Liver (tissue), 7 donors: ENCODE measurements at regions not wholly inside any gene's neighbourhood (a gene's known extent, or its start where the extent isn't known, plus 50 kb on each side); places are given as distances from the start of the nearest gene placed in this dataset.

Experiments
- DNase-seq: peaks from one replicate; pipeline ENCODE4 v3.0.0-alpha.2; 2017; ENCODE audit warnings: low spot score
- H3K27ac ChIP-seq, 2 donors: one replicate each; pipeline ENCODE4 v1.7.0; 2013; ENCODE audit warnings: inconsistent platforms in 2 of 2, low read length in 2 of 2, control low read depth in 1 of 2, low read depth in 1 of 2, mild to moderate bottlenecking in 1 of 2
- H3K27me3 ChIP-seq, 4 donors: one replicate each; pipeline versions ENCODE4 v1.6.1 to v1.7.0; 2013; ENCODE audit warnings: low read length in 3 of 4, inconsistent platforms in 1 of 4, mild to moderate bottlenecking in 1 of 4, moderate library complexity in 1 of 4; ENCODE audit not compliant: control insufficient read depth in 4 of 4, insufficient read depth in 4 of 4
- H3K36me3 ChIP-seq, 4 donors: one replicate each; pipeline versions ENCODE4 v1.6.1 to v1.7.0; 2013; ENCODE audit warnings: low read length in 3 of 4, mild to moderate bottlenecking in 3 of 4, low read depth in 1 of 4, moderate library complexity in 1 of 4; ENCODE audit not compliant: control insufficient read depth in 4 of 4, insufficient read depth in 3 of 4
- H3K4me1 ChIP-seq, 4 donors: one replicate each; pipeline versions ENCODE4 v1.6.1 to v1.7.0; 2013; ENCODE audit warnings: low read length in 3 of 4, mild to moderate bottlenecking in 3 of 4, moderate library complexity in 1 of 4; ENCODE audit not compliant: control insufficient read depth in 4 of 4, insufficient read depth in 4 of 4
- H3K4me3 ChIP-seq, 3 donors: one replicate each; pipeline versions ENCODE4 v1.6.1 to v1.7.0; 2013; ENCODE audit warnings: low read length in 3 of 3, control low read depth in 1 of 3, low read depth in 1 of 3, mild to moderate bottlenecking in 1 of 3
- H3K9ac ChIP-seq, 2 donors: one replicate each; pipeline ENCODE4 v1.7.0; 2013; ENCODE audit warnings: low read length in 2 of 2, mild to moderate bottlenecking in 2 of 2, moderate library complexity in 2 of 2, control low read depth in 1 of 2, low read depth in 1 of 2
- H3K9me3 ChIP-seq, 4 donors: one replicate each; pipeline versions ENCODE4 v1.6.1 to v1.7.0; 2013; ENCODE audit warnings: low read length in 3 of 4; ENCODE audit not compliant: control insufficient read depth in 4 of 4
- ATF3 ChIP-seq: IDR thresholded peaks from 2 replicates; pipeline ENCODE4 v1.6.1; 2016; ENCODE audit warnings: antibody characterized with exemption
- EGR1 ChIP-seq, 2 donors: IDR thresholded peaks; 2 replicates each; pipeline ENCODE4 v1.6.1; 2016 to 2018; ENCODE audit warnings: antibody characterized with exemption in 2 of 2, low read depth in 2 of 2
- FOXA1 ChIP-seq: IDR thresholded peaks from 2 replicates; pipeline ENCODE4 v1.6.1; 2016; ENCODE audit warnings: antibody characterized with exemption
- GABPA ChIP-seq, 2 donors: IDR thresholded peaks in 1 of 2; conservative IDR thresholded peaks in 1 of 2; 2 replicates each; pipeline ENCODE4 v1.6.1; 2016; ENCODE audit warnings: antibody characterized with exemption in 2 of 2, mild to moderate bottlenecking in 1 of 2, moderate library complexity in 1 of 2
- HNF4G ChIP-seq: IDR thresholded peaks from 2 replicates; pipeline ENCODE4 v1.6.1; 2016; ENCODE audit warnings: antibody characterized with exemption
- JUND ChIP-seq, 2 donors: IDR thresholded peaks; 2 replicates each; pipeline ENCODE4 v1.6.1; 2016; ENCODE audit warnings: antibody characterized with exemption in 2 of 2
- RAD21 ChIP-seq, 2 donors: IDR thresholded peaks; 2 replicates each; pipeline ENCODE4 v1.6.1; 2016; ENCODE audit warnings: antibody characterized with exemption in 2 of 2, mild to moderate bottlenecking in 2 of 2
- RXRA ChIP-seq, 2 donors: IDR thresholded peaks; 2 replicates each; pipeline ENCODE4 v1.6.1; 2017 to 2018; ENCODE audit warnings: antibody characterized with exemption in 2 of 2, mild to moderate bottlenecking in 1 of 2
- TAF1 ChIP-seq: conservative IDR thresholded peaks from 2 replicates; pipeline ENCODE4 v1.6.1; 2016; ENCODE audit warnings: antibody characterized with exemption, mild to moderate bottlenecking
- WGBS: extraction: QIAGEN DNeasy Blood & Tissue Kit; methylation state at CpG from one replicate; pipeline ENCODE4 v1.1.7; 2013; 5-methylcytosine and 5-hydroxymethylcytosine counted together
- TF ChIP-seq, protein P1 (sequence below): IDR thresholded peaks from 2 replicates; pipeline ENCODE4 v1.6.1; 2016; ENCODE audit warnings: antibody characterized with exemption, mild to moderate bottlenecking
- TF ChIP-seq, protein P2 (sequence below): IDR thresholded peaks from 2 replicates; pipeline ENCODE4 v1.6.1; 2016; ENCODE audit warnings: antibody characterized with exemption
- TF ChIP-seq, protein P3 (sequence below): IDR thresholded peaks from 2 replicates; pipeline ENCODE4 v1.6.1; 2016; ENCODE audit warnings: antibody characterized with exemption
- donor health status: healthy.
- donor health status: healthy.
- donor health status: healthy.
- donor health status: healthy.

GRCh38 chr11:38547462-38547861 is 1949.4 kb upstream of the RAG2 start:
- no peak overlapping the region for H3K9ac ChIP-seq
- 50% methylated on average over 1 of the region's 1 CpG for WGBS
- DNase-seq, result no peak

GRCh38 chr11:38543986-38544385 is 1946.0 kb upstream of the RAG2 start:
- no peak for DNase-seq
- WGBS, result 49% methylated on average over 3 of the region's 3 CpGs
- no peaks in the 10 kb centered on the region for H3K9me3 ChIP-seq
- no peaks in the 10 kb centered on the region for H3K4me1 ChIP-seq
- no peaks in the 10 kb centered on the region for H3K36me3 ChIP-seq
- no peak overlapping the region for H3K4me3 ChIP-seq
- no peaks in the 10 kb centered on the region for H3K27me3 ChIP-seq
- no peak overlapping the region for H3K9ac ChIP-seq
- no peak for TF ChIP-seq GABPA (IDR thresholded peaks at IDR 0.05 in 1 of 2, conservative IDR thresholded peaks at IDR 0.05 in 1 of 2)
- TF ChIP-seq HNF4G, result no peak
- TF ChIP-seq, protein P1, sequence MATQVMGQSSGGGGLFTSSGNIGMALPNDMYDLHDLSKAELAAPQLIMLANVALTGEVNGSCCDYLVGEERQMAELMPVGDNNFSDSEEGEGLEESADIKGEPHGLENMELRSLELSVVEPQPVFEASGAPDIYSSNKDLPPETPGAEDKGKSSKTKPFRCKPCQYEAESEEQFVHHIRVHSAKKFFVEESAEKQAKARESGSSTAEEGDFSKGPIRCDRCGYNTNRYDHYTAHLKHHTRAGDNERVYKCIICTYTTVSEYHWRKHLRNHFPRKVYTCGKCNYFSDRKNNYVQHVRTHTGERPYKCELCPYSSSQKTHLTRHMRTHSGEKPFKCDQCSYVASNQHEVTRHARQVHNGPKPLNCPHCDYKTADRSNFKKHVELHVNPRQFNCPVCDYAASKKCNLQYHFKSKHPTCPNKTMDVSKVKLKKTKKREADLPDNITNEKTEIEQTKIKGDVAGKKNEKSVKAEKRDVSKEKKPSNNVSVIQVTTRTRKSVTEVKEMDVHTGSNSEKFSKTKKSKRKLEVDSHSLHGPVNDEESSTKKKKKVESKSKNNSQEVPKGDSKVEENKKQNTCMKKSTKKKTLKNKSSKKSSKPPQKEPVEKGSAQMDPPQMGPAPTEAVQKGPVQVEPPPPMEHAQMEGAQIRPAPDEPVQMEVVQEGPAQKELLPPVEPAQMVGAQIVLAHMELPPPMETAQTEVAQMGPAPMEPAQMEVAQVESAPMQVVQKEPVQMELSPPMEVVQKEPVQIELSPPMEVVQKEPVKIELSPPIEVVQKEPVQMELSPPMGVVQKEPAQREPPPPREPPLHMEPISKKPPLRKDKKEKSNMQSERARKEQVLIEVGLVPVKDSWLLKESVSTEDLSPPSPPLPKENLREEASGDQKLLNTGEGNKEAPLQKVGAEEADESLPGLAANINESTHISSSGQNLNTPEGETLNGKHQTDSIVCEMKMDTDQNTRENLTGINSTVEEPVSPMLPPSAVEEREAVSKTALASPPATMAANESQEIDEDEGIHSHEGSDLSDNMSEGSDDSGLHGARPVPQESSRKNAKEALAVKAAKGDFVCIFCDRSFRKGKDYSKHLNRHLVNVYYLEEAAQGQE, result no peak
- TF ChIP-seq ATF3, result no peak
- TF ChIP-seq, protein P2, sequence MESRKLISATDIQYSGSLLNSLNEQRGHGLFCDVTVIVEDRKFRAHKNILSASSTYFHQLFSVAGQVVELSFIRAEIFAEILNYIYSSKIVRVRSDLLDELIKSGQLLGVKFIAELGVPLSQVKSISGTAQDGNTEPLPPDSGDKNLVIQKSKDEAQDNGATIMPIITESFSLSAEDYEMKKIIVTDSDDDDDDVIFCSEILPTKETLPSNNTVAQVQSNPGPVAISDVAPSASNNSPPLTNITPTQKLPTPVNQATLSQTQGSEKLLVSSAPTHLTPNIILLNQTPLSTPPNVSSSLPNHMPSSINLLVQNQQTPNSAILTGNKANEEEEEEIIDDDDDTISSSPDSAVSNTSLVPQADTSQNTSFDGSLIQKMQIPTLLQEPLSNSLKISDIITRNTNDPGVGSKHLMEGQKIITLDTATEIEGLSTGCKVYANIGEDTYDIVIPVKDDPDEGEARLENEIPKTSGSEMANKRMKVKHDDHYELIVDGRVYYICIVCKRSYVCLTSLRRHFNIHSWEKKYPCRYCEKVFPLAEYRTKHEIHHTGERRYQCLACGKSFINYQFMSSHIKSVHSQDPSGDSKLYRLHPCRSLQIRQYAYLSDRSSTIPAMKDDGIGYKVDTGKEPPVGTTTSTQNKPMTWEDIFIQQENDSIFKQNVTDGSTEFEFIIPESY, result no peak
- TF ChIP-seq, protein P3, sequence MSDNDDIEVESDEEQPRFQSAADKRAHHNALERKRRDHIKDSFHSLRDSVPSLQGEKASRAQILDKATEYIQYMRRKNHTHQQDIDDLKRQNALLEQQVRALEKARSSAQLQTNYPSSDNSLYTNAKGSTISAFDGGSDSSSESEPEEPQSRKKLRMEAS, result no peak
- no peak for TF ChIP-seq RAD21 (IDR thresholded peaks at IDR 0.05)
- no peak for TF ChIP-seq TAF1
- TF ChIP-seq JUND (IDR thresholded peaks at IDR 0.05), result no peak
- H3K27ac ChIP-seq, result no peak overlapping the region

More at GRCh38 chr11:38547462-38547861, 1949.4 kb upstream of the RAG2 start:
- no peak overlapping the region for H3K4me3 ChIP-seq
- no peaks in the 10 kb centered on the region for H3K4me1 ChIP-seq
- no peaks in the 10 kb centered on the region for H3K27me3 ChIP-seq
- no peak for TF ChIP-seq FOXA1
- TF ChIP-seq HNF4G, result no peak
- TF ChIP-seq RXRA (IDR thresholded peaks at IDR 0.05), result no peak
- no peak for TF ChIP-seq ATF3
- TF ChIP-seq, protein P1, result no peak
- no peak for TF ChIP-seq EGR1 (IDR thresholded peaks at IDR 0.05; ENCODE audit: low read depth in 2 of 2)
- no peak for TF ChIP-seq RAD21 (IDR thresholded peaks at IDR 0.05)
- no peak for TF ChIP-seq TAF1
- no peaks in the 10 kb centered on the region for H3K36me3 ChIP-seq
- no peak overlapping the region for H3K27ac ChIP-seq
- no peaks in the 10 kb centered on the region for H3K9me3 ChIP-seq
